ENCODE measurements at regions not wholly inside any gene's neighbourhood (a gene's known extent, or its start where the extent isn't known, plus 50 kb on each side); places are given as distances from the start of the nearest gene placed in this dataset.

GRCh38 chr16:18048853-18049546 is 287.5 kb downstream of the NPIPA8 start:
- DNase-seq (ENCODE audit: low read depth, low spot score) = no peak
- H3K4me3 ChIP-seq (ENCODE audit: low read depth, low read length) = no peak overlapping the region
- TF ChIP-seq CTCF (IDR thresholded peaks at IDR 0.05; ENCODE audit: low read depth, low read length) = no peak
- in situ Hi-C loops (cut with HindIII; ENCODE audit: low sequenced_read_pairs) = no loop called here

GRCh38 chr16:18047761-18048160 is 288.8 kb downstream of the NPIPA8 start:
- H3K4me3 ChIP-seq (ENCODE audit: low read depth, low read length) = no peak overlapping the region
- in situ Hi-C loops (cut with HindIII; ENCODE audit: low sequenced_read_pairs) = no loop called here
- no peak for DNase-seq (ENCODE audit: low read depth, low spot score)
- no peak for TF ChIP-seq CTCF (IDR thresholded peaks at IDR 0.05; ENCODE audit: low read depth, low read length)

- H3K4me3 ChIP-seq (ENCODE audit: low read depth, low read length) = no peak overlapping the region
- in situ Hi-C loops (cut with HindIII; ENCODE audit: low sequenced_read_pairs) = no loop called here
- no peak for TF ChIP-seq CTCF (IDR thresholded peaks at IDR 0.05; ENCODE audit: low read depth, low read length)
- DNase-seq (ENCODE audit: low read depth, low spot score) = no peak
Observed at GRCh38 chr16:18045356-18045755, 291.2 kb downstream of the NPIPA8 start.

GRCh38 chr16:18041864-18042834 is 294.4 kb downstream of the NPIPA8 start:
- no peak overlapping the region for H3K4me3 ChIP-seq (ENCODE audit: low read depth, low read length)
- in situ Hi-C loops (cut with HindIII; ENCODE audit: low sequenced_read_pairs) = no loop called here
- TF ChIP-seq CTCF (IDR thresholded peaks at IDR 0.05; ENCODE audit: low read depth, low read length) = no peak
- DNase-seq (ENCODE audit: low read depth, low spot score) = no peak

GRCh38 chr16:18039931-18040330 is 296.6 kb downstream of the NPIPA8 start:
- in situ Hi-C loops (cut with HindIII; ENCODE audit: low sequenced_read_pairs) = no loop called here

More at GRCh38 chr16:18039931-18040330, 296.6 kb downstream of the NPIPA8 start:
- no peak overlapping the region for H3K4me3 ChIP-seq (ENCODE audit: low read depth, low read length)
- no peak for DNase-seq (ENCODE audit: low read depth, low spot score)
- TF ChIP-seq CTCF (IDR thresholded peaks at IDR 0.05; ENCODE audit: low read depth, low read length) = no peak

Data from astrocyte of the spinal cord (primary cell).